Fibroblast of upper back skin (primary cell): ENCODE measurements at regions not wholly inside any gene's neighbourhood (a gene's known extent, or its start where the extent isn't known, plus 50 kb on each side); places are given as distances from the start of the nearest gene placed in this dataset.

Experiments
- DNase-seq: peaks from one replicate; pipeline ENCODE4 v3.0.0-alpha.2; 2013

DNA sequence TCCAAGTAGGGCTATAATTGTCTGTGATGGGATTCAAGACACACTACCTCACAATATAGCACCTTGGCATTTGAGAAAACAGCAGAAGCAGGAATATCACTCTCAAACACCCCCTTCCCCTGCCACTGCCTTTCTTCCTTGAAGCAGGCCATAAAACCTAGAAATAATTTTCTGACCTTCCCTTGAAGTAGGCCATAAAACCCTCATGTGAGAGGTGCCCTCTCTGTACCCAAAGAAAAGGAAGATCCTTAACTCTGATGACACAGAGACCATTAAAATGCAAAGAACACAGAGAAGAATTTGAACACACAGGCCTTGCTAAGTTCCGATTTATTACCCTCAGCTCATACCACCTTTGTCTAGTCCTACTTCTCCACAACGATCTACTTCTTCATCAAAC is 631.7 kb upstream of the CADM1 start:
- DNase-seq = no peak

GRCh38 chr11:116134450-116134849 is 630.2 kb upstream of the CADM1 start:
- DNase-seq = no peak

DNA sequence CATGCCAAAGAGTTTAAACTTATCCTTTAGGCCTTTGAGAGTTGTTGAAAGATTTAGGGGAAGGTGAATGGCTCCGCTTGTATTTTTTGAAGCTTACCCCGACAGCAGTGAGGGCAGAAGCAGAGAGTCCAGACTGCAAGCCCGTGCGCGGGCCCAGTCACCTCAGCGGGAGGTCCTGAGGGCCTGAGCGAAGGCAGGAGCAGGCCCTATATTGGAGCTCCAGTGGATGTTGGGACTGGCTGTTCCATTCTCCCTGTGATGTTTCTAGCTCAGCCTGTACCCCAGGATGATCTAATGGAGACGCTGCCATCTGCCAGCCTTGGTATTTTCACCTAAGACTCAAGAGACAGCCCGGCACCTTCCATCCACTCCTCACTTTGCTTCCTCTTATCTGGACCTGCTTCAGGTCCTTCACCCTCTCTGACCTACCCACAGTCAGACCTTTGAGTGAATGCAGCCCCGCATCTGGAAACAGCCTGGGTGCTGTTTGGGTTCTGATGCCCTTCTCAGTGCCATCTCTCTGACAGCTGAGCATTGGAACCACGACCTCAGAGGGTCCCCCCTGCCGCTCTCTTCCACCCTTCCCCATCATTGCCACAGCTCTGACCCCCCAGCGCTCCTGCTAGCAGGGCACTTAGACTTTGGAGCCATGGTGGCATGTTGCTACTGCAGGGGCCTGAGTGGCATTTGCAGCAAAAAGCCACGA is 628.2 kb upstream of the CADM1 start:
- DNase-seq = no peak

DNA sequence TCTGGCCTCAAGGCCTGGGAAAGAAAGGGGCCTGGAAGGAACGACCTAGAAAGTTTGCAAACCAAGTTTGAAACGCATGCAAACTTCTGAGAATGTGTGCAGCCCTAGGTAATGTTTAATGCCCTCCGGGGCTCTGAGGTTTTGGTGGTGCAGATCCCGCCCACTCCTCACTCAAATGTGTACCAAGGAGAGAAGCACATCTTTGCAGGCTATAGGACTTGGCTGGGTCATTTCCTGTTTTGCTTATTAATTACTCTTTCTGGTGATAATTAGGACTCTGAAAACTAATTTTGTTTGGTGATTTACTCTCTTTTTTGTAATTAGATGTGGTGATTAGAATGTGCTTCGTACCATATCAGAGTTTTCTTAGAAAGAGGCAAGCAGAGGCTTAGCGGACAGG is 625.9 kb upstream of the CADM1 start:
- DNase-seq = no peak

DNA sequence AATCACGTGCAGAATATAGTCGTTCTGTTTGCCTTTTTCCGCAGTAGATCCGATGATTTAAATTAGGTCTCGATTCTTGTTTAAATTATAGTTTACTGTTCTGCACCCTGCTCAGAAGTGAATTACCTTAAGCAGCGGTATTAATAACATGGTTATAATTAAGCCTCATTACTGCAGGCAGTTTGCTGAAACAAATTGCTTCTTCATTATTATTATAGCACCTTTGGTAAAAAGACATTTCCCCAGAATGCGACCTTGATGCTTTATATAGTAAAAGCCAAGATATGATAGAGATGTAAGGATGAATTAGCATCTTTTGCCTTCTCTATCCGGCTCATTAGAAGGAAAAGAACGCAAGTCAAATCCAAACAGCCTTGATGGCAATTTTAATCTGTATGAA is 625.2 kb upstream of the CADM1 start:
- no peak for DNase-seq

DNA sequence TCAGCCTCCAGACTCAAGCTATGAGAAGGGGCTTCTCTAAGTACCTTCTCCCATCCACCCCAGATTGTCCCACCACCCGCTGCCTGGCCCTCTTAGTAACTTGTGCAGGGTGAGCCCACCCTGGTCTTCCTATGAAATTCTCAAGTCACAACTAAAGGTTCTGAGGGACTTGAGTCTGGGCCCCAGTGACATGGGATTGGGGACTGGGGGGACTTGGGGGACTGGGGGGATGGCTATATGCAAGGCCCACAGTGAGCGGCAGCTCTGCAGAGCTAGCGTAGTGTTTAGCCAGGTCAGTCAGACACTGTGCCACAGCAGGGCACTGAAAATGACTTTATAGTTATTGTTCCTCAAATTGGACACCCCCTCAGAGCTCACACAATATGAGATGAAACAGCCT is 622.3 kb upstream of the CADM1 start:
- DNase-seq = no peak

- DNase-seq = no peak
Observed at GRCh38 chr11:116124922-116125714, 620.9 kb upstream of the CADM1 start.

- DNase-seq = no peak
Observed at GRCh38 chr11:116123739-116124138, 619.5 kb upstream of the CADM1 start.

DNA sequence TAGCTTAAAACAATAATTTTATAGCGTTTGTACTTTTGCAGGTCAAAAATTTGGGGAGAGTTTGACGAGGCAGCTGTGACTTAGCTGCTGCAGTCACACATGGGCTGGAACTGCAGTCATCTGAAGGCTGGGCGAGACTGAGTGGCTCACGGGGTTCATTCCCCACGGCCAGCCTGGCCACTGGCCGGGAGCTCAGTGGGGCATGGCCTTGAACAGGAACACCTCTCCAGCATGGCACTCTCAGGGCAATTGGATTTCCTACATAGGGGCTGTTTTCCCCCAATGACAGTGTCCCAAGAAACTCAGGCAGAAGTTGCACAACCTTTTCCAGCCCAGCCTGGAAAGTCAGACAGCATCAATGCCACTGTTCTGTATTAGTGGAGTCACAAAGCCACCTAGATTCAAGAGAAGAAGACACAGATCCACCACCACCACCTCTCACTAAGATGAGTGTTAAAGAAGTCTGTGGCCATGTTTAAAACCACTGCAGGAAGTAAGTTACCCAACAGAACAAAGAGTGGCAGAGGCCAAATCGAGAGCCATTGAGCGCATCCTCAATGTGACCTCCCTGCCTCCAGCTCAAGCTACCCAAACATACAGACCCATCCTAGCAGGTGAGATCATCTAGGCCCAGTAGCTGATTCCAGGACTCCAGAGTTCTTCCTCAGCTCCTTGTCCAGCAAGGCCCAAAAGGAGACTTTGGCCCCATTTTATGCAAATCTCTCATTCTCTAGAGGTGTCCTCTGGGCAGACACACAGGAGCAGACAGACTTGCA is 618.7 kb upstream of the CADM1 start:
- no peak for DNase-seq

DNA sequence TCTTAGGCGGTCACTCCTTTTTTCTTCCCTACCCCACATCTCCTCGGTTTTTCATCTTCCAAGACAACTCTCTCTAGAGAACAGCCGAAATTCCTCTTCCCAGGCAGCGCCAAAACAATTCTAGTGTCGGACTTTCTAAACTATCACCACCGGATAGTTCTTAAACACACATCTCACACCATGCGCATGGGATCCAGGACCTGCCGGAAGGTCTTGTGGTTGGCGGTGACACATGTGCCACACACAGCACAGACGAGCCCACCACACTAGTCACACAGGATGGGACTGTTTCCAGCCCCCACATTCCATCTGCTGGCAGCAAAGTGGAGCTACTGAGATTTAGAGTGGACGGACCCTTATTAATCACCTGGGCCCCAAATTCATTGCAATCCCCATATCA is 614.9 kb upstream of the CADM1 start:
- DNase-seq = no peak

DNA sequence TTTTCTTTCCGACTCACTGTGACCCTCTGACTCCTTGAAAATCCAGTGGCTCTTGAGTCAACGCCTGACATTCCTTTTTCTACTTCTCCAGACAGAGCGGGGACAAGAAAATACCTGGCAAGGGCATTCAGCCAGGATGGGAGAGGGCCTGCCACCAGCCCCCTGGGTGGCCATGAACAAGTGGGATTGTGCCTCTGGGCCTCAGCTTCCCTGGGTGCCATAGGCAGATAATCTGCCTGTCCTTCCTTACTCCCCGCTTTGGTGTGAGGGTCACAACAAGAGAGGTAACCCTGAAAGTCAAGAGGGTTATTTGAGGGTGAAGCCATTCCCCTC is 613.9 kb upstream of the CADM1 start:
- DNase-seq = no peak

- DNase-seq = no peak
Observed at GRCh38 chr11:116117331-116118137, 613.3 kb upstream of the CADM1 start.

GRCh38 chr11:116115801-116116200 is 611.6 kb upstream of the CADM1 start:
- no peak for DNase-seq

- DNase-seq = no peak
Observed at GRCh38 chr11:116114198-116114651, 610.0 kb upstream of the CADM1 start.

- DNase-seq = no peak
Observed at GRCh38 chr11:116112087-116112935, 608.1 kb upstream of the CADM1 start.

GRCh38 chr11:116111546-116111945 is 607.3 kb upstream of the CADM1 start:
- DNase-seq = no peak

DNA sequence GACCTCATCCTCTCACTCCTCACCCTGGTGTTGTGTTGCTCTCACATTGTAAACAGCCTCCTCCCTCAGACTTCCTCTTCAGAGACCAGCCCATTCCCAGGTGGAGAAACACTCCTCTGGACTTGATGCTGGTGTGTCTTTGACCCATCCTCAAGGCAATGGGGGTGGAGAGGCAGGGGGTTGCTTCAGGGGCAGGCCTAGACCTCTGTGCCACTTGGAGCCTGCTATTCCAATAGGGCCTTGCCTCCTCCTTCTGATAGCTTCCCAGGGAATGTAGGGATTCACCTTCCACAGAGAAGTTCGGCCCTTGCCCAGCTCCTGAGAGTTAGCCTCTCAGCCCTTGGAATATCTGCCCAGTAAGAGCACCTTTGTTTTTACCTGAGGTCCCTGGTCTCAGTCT is 606.6 kb upstream of the CADM1 start:
- DNase-seq = no peak

DNA sequence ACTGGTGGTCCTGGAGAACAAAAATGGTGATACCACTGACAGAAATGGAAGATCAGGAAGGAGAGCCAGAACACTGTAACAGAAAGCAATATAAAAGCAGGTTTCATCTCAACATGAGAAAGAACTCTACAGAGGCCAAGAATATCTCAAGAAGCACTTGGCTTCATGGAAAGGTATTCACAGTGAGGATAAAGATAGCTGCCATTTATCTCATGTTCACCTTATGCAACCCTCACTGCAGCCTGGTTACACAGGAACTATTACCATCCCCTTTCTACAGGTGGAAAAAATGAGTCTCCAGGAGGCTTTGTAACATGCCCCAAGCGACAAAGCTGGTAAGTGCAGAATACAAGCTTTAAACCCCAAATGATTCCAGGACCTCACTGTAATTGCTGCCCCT is 606.1 kb upstream of the CADM1 start:
- DNase-seq = no peak

DNA sequence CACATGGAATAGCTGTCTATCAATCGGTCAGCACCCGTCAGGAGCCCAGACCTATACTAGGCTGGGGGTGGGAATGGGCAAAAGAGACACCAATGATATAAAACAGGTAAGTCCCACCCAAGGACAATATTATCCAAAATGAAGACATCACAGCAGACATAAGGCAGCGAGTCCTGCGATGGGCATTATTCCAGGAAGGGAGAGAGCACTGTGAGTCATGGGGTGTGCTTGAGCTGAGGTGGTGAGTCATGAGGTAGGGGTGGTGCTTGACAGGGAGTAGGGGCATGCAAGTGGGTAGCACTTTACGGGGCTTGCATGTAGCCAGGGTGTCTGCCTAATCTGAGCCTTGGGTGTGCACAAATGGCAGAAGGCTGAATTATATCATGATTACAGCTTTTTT is 605.0 kb upstream of the CADM1 start:
- DNase-seq = peak; percentile 61

GRCh38 chr11:116108161-116108560 is 603.9 kb upstream of the CADM1 start:
- DNase-seq = no peak

DNA sequence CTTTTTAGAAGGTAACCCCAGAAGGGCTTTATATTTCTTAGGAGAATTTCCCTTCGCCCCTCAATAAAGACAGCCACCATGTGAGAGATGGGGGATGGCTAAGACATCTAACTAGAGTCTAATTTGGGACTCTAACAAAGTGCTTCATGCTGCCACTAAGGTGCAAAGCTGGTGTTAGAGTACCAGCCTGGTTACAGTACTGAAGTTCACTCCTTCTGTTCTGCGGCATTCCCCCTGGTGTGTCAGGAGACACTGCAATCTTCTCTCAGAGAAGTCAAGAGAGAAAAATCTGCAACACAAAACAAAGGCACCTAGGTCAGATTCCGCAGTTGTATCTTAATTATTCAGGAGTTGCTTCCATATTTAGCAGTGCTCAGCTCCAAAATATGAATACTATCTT is 603.0 kb upstream of the CADM1 start:
- no peak for DNase-seq
